Endothelial cell of umbilical vein (primary cell): ENCODE measurements at regions not wholly inside any gene's neighbourhood (a gene's known extent, or its start where the extent isn't known, plus 50 kb on each side); places are given as distances from the start of the nearest gene placed in this dataset.

ENCODE experiments used
- BruUV-seq: library from RNA; stranded (reverse); fragments of 400-500 nt; replicated peaks from 2 replicates; lab custom pipeline; 2021; lab: Mats Ljungman, UMichigan
- CTCF ChIA-PET: fragments of 300-600, 350-600 bp; sonication (Branson Sonifier 250); formaldehyde crosslinking; loops from one replicate; lab custom pipeline; 2021; ENCODE audit warnings: antibody characterized with exemption, inconsistent platforms; lab: Charles Lee
- POLR2A ChIA-PET: fragments of 300-600, 350-600 bp; sonication (Branson Sonifier 250); formaldehyde crosslinking; loops from one replicate; lab custom pipeline; 2021; ENCODE audit warnings: antibody characterized with exemption, inconsistent platforms; lab: Charles Lee
- DNase-seq: peaks from one replicate; pipeline ENCODE4 v3.0.0-alpha.2; 2011; ENCODE audit warnings: low read depth, low spot score
- FAIRE-seq: peaks from 2 replicates; lab custom pipeline; 2011; peaks lifted over from hg19 to GRCh38; lab: Jason Lieb, UNC
- H2AFZ ChIP-seq: 2 replicates; pipeline ENCODE4 v1.6.0; 2012; ENCODE audit warnings: low read depth, low read length, control low read depth, inconsistent platforms
- H3K27ac ChIP-seq: 2 replicates; pipeline ENCODE4 v1.5.1; 2011; ENCODE audit warnings: low read depth, mild to moderate bottlenecking, control low read depth, low read length, moderate library complexity; ENCODE audit not compliant: insufficient read depth
- H3K27me3 ChIP-seq, 2 experiments: 2 replicates each; pipeline versions ENCODE4 v1.6.0 to v1.6.1; 2011; ENCODE audit warnings: low read length in 2 of 2, mixed read lengths in 1 of 2; ENCODE audit not compliant: control insufficient read depth in 2 of 2, insufficient read depth in 2 of 2
- H3K36me3 ChIP-seq, 2 experiments: 2 replicates in 1 of 2; 3 replicates in 1 of 2; pipeline ENCODE4 v1.5.1; 2011; ENCODE audit warnings: low read length in 2 of 2, mild to moderate bottlenecking in 1 of 2, moderate library complexity in 1 of 2; ENCODE audit not compliant: control insufficient read depth in 2 of 2, insufficient read depth in 2 of 2; ENCODE audit errors: extremely low read depth in 1 of 2
- H3K4me1 ChIP-seq: 3 replicates; pipeline ENCODE4 v1.5.1; 2011; ENCODE audit warnings: mild to moderate bottlenecking, low read length; ENCODE audit not compliant: control insufficient read depth, insufficient read depth; ENCODE audit errors: extremely low read depth
- H3K4me2 ChIP-seq: 2 replicates; pipeline ENCODE4 v1.6.1; 2011; ENCODE audit warnings: low read length, control low read depth, mixed read lengths; ENCODE audit not compliant: insufficient read depth
- H3K4me3 ChIP-seq, 3 experiments: fragments of 200-600 bp in 1 of 3; sonication (generic), shearing (Covaris generic) in 1 of 3; replicated peaks in 1 of 3; 2 replicates each; pipeline ENCODE4 v1.5.1; 2011 to 2016; ENCODE audit warnings: control low read depth in 3 of 3, low read length in 3 of 3, mild to moderate bottlenecking in 2 of 3, inconsistent platforms in 1 of 3, low read depth in 1 of 3, moderate library complexity in 1 of 3; ENCODE audit not compliant: insufficient read depth in 1 of 3
- H3K79me2 ChIP-seq: 2 replicates; pipeline ENCODE4 v1.6.0; 2012; ENCODE audit warnings: low read length, inconsistent platforms; ENCODE audit not compliant: control insufficient read depth, insufficient read depth
- H3K9ac ChIP-seq: replicated peaks from 2 replicates; pipeline ENCODE3; 2011; ENCODE audit warnings: low read length, control low read depth; ENCODE audit not compliant: insufficient read depth; ENCODE audit errors: extremely low read depth
- H3K9me1 ChIP-seq: replicated peaks from 3 replicates; pipeline ENCODE4 v1.6.0; 2011; ENCODE audit warnings: mild to moderate bottlenecking, low read length; ENCODE audit not compliant: control insufficient read depth, insufficient read depth; ENCODE audit errors: extremely low read depth
- H3K9me3 ChIP-seq: replicated peaks from 2 replicates; pipeline ENCODE4 v1.5.1; 2012; ENCODE audit warnings: low read length, inconsistent platforms; ENCODE audit not compliant: control insufficient read depth, insufficient read depth
- H4K20me1 ChIP-seq: replicated peaks from 2 replicates; pipeline ENCODE3; 2011; ENCODE audit warnings: mild to moderate bottlenecking, low read length; ENCODE audit not compliant: control insufficient read depth, insufficient read depth; ENCODE audit errors: extremely low read depth
- FOS ChIP-seq: IDR thresholded peaks from 2 replicates; pipeline ENCODE4 v1.6.1; 2011; ENCODE audit warnings: mild to moderate bottlenecking, low read length, moderate library complexity, borderline replicate concordance; ENCODE audit not compliant: insufficient read depth
- GATA2 ChIP-seq: IDR thresholded peaks from 2 replicates; pipeline ENCODE4 v1.7.0; 2011; ENCODE audit warnings: low read depth, mild to moderate bottlenecking, moderate library complexity, mixed read lengths, low read length; ENCODE audit not compliant: insufficient read length, insufficient read depth
- JUN ChIP-seq: IDR thresholded peaks from 2 replicates; pipeline ENCODE4 v1.6.1; 2011; ENCODE audit warnings: borderline replicate concordance, low read depth; ENCODE audit not compliant: insufficient read length, insufficient read depth
- POLR2AphosphoS5 ChIP-seq: IDR thresholded peaks from 2 replicates; pipeline ENCODE4 v1.6.1; 2012; ENCODE audit warnings: low read depth, mild to moderate bottlenecking, control low read depth, low read length, moderate library complexity; ENCODE audit not compliant: insufficient read depth
- dilution Hi-C: fragments of 300-500 bp; cut with MboI; formaldehyde crosslinking; loops from one replicate; pipeline ENCODE4 v1.15.0; 2019; ENCODE audit warnings: low sequenced_read_pairs; ENCODE audit not compliant: extremely low pct_ligation_motif_present
- intact Hi-C: fragments of 100-400 bp; cut with micrococcal nuclease; formaldehyde crosslinking; loops from one replicate; pipeline ENCODE4 v1.10.0; 2022
- TF ChIP-seq, protein P1 (sequence below): IDR thresholded peaks from 2 replicates; pipeline ENCODE4 v1.6.1; 2011; ENCODE audit not compliant: insufficient read depth, insufficient read length
- TF ChIP-seq, protein P2 (sequence below), 2 donors: IDR thresholded peaks; 1 replicate in 1 of 2; 2 replicates in 1 of 2; pipeline ENCODE4 v1.5.1; 2011; ENCODE audit warnings: low read length in 2 of 2, mild to moderate bottlenecking in 2 of 2, moderate library complexity in 2 of 2, control low read depth in 1 of 2, inconsistent platforms in 1 of 2, low read depth in 1 of 2; ENCODE audit not compliant: insufficient read depth in 1 of 2; ENCODE audit errors: extremely low read depth in 1 of 2

GRCh38 chr5:130520211-130520610, 615.9 kb downstream of the CHSY3 start:
- Histone ChIP-seq H3K4me3 (no peak overlapping the region), H3K27me3 (no peaks in the 10 kb centered on the region), H3K4me1 (no peaks in the 10 kb centered on the region), H3K9me3 (peaks cover 2% of the 10 kb centered on the region), H3K9ac (no peak overlapping the region), H3K4me2 (no peak overlapping the region), H2AFZ (no peak overlapping the region), H4K20me1 (no peaks in the 10 kb centered on the region), H3K9me1 (no peaks in the 10 kb centered on the region), H3K27ac (no peak overlapping the region), H3K79me2 (no peaks in the 10 kb centered on the region), H3K36me3 (no peaks in the 10 kb centered on the region)
- peak; percentile 6 for TF ChIP-seq FOS
- TF ChIP-seq, protein P1, sequence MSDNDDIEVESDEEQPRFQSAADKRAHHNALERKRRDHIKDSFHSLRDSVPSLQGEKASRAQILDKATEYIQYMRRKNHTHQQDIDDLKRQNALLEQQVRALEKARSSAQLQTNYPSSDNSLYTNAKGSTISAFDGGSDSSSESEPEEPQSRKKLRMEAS = no peak
- CTCF ChIA-PET = no interaction called here
- dilution Hi-C loops (no loop called here), intact Hi-C loops (no loop called here)
- DNase-seq = no peak
- POLR2A ChIA-PET = no interaction called here
- no TSS peak for BruUV-seq
- FAIRE-seq = no peak

DNA sequence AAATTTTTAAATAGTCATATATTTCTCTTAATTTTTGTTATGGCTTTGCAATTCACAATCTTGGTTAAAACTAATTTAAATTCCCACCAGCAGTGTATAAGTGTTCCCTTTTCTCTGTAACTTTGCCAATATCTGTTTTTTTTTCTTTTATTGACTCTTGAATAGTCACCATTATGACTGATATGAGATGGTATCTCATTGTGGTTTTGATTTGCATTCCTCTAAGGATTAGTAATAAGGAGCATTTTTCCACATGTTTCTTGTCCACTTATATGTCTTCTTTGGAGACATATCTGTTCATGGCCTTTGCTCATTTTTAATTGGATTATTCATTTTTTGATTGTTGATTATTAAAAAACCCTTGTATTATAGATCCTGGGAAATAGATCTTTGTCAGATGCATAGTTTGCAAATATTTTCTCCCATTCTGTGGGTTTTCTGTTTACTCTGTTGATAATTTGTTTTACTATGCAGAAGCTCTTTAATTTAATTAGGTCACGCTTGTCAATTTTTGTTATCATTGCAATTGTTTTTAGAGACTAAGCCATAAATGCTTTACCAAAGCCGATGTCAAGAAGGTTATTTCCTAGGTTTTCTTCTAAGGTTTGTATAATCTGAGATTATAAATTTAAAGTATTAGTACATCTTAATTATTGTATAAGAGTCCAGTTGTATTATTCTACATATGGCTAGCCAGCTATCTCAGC, 610.9 kb downstream of the CHSY3 start:
- Histone ChIP-seq H3K4me1 (no peaks in the 10 kb centered on the region), H3K9me3 (peaks cover 2% of the 10 kb centered on the region), H3K4me2 (no peak overlapping the region), H3K79me2 (no peaks in the 10 kb centered on the region), H3K4me3 (no peak overlapping the region), H2AFZ (no peak overlapping the region), H3K9ac (no peak overlapping the region), H3K27me3 (no peaks in the 10 kb centered on the region), H3K27ac (no peak overlapping the region), H3K9me1 (no peaks in the 10 kb centered on the region), H4K20me1 (no peaks in the 10 kb centered on the region), H3K36me3 (no peaks in the 10 kb centered on the region)
- dilution Hi-C loops (no loop called here), intact Hi-C loops (no loop called here)
- BruUV-seq = no TSS peak
- FAIRE-seq = no peak
- TF ChIP-seq, protein P2, sequence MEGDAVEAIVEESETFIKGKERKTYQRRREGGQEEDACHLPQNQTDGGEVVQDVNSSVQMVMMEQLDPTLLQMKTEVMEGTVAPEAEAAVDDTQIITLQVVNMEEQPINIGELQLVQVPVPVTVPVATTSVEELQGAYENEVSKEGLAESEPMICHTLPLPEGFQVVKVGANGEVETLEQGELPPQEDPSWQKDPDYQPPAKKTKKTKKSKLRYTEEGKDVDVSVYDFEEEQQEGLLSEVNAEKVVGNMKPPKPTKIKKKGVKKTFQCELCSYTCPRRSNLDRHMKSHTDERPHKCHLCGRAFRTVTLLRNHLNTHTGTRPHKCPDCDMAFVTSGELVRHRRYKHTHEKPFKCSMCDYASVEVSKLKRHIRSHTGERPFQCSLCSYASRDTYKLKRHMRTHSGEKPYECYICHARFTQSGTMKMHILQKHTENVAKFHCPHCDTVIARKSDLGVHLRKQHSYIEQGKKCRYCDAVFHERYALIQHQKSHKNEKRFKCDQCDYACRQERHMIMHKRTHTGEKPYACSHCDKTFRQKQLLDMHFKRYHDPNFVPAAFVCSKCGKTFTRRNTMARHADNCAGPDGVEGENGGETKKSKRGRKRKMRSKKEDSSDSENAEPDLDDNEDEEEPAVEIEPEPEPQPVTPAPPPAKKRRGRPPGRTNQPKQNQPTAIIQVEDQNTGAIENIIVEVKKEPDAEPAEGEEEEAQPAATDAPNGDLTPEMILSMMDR (IDR thresholded peaks at IDR 0.05; ENCODE audit: extremely low read depth in 1 of 2, insufficient read depth in 1 of 2, low read depth in 1 of 2, low read length in 2 of 2) = no peak
- TF ChIP-seq GATA2 = peak; percentile 61
- peak; percentile 67 for TF ChIP-seq FOS
- no peak for TF ChIP-seq JUN
- TF ChIP-seq POLR2AphosphoS5 = no peak
- DNase-seq = peak; percentile 4
- POLR2A ChIA-PET = no interaction called here
- CTCF ChIA-PET = no interaction called here
